Esophagus muscularis mucosa (tissue), 3 donors: ENCODE measurements at regions not wholly inside any gene's neighbourhood (a gene's known extent, or its start where the extent isn't known, plus 50 kb on each side); places are given as distances from the start of the nearest gene placed in this dataset.

Experiments used
- POLR2A ChIP-seq: fragments of 450-650 bp; IDR thresholded peaks from one replicate; pipeline ENCODE4 v1.6.1; 2017; ENCODE audit warnings: antibody characterized with exemption, moderate library complexity, mild to moderate bottlenecking, low read depth
- POLR2AphosphoS5 ChIP-seq, 2 donors: sonication (generic); formaldehyde crosslinking; IDR thresholded peaks; one replicate each; pipeline ENCODE4 v1.6.1; 2017; ENCODE audit warnings: antibody characterized with exemption in 2 of 2
- TF ChIP-seq, protein P1 (sequence below), 3 experiments: fragments of 200-600 bp in 2 of 3; fragments of 450-650 bp in 1 of 3; sonication (generic) in 2 of 3; IDR thresholded peaks; one replicate each; pipeline ENCODE4 v1.5.1; 2017 to 2019; ENCODE audit warnings: antibody characterized with exemption in 3 of 3, mild to moderate bottlenecking in 2 of 3, moderate library complexity in 1 of 3

DNA sequence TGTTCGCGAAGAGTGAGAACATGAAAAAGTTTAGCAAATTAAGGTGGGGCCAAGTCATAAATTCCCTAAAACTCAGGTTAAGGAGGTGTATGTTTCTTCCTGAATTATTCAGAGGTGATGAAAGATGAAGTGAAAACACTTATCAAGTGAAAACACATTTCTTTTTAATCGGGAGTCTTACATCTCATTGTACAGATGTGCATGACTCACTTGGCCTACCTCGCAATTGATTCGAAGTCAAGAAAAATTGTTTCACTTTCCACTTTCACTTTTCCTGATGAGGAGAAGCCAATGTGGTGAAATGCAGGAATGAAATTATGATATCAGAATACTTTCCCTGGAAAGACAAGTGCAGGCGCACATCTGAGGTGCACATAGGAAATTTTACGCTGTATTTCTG lies 78.7 kb downstream of the SLC25A46 start:
- TF ChIP-seq, protein P1, sequence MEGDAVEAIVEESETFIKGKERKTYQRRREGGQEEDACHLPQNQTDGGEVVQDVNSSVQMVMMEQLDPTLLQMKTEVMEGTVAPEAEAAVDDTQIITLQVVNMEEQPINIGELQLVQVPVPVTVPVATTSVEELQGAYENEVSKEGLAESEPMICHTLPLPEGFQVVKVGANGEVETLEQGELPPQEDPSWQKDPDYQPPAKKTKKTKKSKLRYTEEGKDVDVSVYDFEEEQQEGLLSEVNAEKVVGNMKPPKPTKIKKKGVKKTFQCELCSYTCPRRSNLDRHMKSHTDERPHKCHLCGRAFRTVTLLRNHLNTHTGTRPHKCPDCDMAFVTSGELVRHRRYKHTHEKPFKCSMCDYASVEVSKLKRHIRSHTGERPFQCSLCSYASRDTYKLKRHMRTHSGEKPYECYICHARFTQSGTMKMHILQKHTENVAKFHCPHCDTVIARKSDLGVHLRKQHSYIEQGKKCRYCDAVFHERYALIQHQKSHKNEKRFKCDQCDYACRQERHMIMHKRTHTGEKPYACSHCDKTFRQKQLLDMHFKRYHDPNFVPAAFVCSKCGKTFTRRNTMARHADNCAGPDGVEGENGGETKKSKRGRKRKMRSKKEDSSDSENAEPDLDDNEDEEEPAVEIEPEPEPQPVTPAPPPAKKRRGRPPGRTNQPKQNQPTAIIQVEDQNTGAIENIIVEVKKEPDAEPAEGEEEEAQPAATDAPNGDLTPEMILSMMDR (IDR thresholded peaks at IDR 0.05), result no peak
- TF ChIP-seq POLR2A (no peak), POLR2AphosphoS5 (IDR thresholded peaks at IDR 0.05) (no peak)
